NB4 (cell line): ENCODE measurements at regions not wholly inside any gene's neighbourhood (a gene's known extent, or its start where the extent isn't known, plus 50 kb on each side); places are given as distances from the start of the nearest gene placed in this dataset.

Experiments used
- MAX ChIP-seq: IDR thresholded peaks from 2 replicates; pipeline ENCODE4 v1.6.1; 2011; ENCODE audit warnings: low read depth, low read length
- MYC ChIP-seq: IDR thresholded peaks from 2 replicates; pipeline ENCODE4 v1.6.1; 2011; ENCODE audit warnings: low read depth, low read length
- POLR2A ChIP-seq: IDR thresholded peaks from 2 replicates; pipeline ENCODE4 v1.6.1; 2011; ENCODE audit warnings: mild to moderate bottlenecking; ENCODE audit not compliant: insufficient read length; ENCODE audit errors: extremely low read depth
- TF ChIP-seq, protein P1 (sequence below): IDR thresholded peaks from one replicate; pipeline ENCODE4 v1.5.1; 2012; ENCODE audit warnings: low read depth, low read length

DNA sequence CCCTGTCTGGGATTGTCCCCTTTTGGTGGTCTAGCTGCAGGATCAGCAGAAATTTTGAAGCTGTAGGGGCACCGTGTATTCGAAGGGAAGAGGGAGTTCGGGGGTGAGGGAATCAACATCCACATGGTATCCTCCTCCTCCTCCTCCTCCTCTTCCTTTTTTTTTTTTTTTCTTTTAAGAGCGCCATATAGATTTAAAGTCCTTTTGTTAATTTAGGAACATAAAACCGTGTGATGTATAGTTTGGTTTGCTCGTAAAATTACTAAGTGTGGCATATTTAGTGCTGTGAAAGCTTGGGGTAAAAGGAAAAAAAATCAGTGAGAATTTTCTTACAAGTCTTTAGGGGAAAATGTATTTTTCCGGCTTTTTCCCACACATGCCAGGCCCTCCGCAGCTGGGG, 50.1 kb upstream of the GSE1 start:
- TF ChIP-seq, protein P1, sequence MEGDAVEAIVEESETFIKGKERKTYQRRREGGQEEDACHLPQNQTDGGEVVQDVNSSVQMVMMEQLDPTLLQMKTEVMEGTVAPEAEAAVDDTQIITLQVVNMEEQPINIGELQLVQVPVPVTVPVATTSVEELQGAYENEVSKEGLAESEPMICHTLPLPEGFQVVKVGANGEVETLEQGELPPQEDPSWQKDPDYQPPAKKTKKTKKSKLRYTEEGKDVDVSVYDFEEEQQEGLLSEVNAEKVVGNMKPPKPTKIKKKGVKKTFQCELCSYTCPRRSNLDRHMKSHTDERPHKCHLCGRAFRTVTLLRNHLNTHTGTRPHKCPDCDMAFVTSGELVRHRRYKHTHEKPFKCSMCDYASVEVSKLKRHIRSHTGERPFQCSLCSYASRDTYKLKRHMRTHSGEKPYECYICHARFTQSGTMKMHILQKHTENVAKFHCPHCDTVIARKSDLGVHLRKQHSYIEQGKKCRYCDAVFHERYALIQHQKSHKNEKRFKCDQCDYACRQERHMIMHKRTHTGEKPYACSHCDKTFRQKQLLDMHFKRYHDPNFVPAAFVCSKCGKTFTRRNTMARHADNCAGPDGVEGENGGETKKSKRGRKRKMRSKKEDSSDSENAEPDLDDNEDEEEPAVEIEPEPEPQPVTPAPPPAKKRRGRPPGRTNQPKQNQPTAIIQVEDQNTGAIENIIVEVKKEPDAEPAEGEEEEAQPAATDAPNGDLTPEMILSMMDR: no peak
- TF ChIP-seq MYC: no peak
- TF ChIP-seq MAX: no peak
- no peak for TF ChIP-seq POLR2A
